ENCODE measurements at regions not wholly inside any gene's neighbourhood (a gene's known extent, or its start where the extent isn't known, plus 50 kb on each side); places are given as distances from the start of the nearest gene placed in this dataset.

GRCh38 chr6:21375151-21376116 is 218.1 kb upstream of the SOX4 start:
- CTCF ChIA-PET = no interaction called here
- Histone ChIP-seq H3K9ac (ENCODE audit: low read length) (no peak overlapping the region), H3K36me3 (ENCODE audit: low read depth, low read length) (no peaks in the 10 kb centered on the region), H3K9me2 (replicated peaks; ENCODE audit: low read length) (no peaks in the 10 kb centered on the region), H3K4me2 (ENCODE audit: low read length) (no peak overlapping the region), H3K4me3 (ENCODE audit: low read length) (no peak overlapping the region), H3K27me3 (ENCODE audit: low read length) (no peaks in the 10 kb centered on the region), H3K4me1 (ENCODE audit: insufficient read depth, low read length) (peaks cover 9% of the 10 kb centered on the region), H4K20me1 (ENCODE audit: low read length) (no peaks in the 10 kb centered on the region), H2AFZ (ENCODE audit: low read length) (no peak overlapping the region), H3K27ac (ENCODE audit: low read length) (no peak overlapping the region), H3K79me2 (ENCODE audit: low read length) (no peaks in the 10 kb centered on the region), H3F3A (ENCODE audit: low read length, unreplicated experiment) (no peaks in the 10 kb centered on the region), H3K9me3 (ENCODE audit: low read length) (no peaks in the 10 kb centered on the region)
- no peak for DNase-seq
- no peak for TF ChIP-seq CTCF (conservative IDR thresholded peaks at IDR 0.05; ENCODE audit: low read depth, low read length)
- TF ChIP-seq EZH2 (IDR thresholded peaks at IDR 0.05; ENCODE audit: low read length, unreplicated experiment) = no peak
- no peak for TF ChIP-seq EZH2phosphoT487 (IDR thresholded peaks at IDR 0.05; ENCODE audit: borderline replicate concordance, low read length)
- no TSS peak for BruUV-seq (replicated peaks)
- intact Hi-C loops (cut with micrococcal nuclease) = no loop called here
- POLR2A ChIA-PET (ENCODE audit: unreplicated experiment) = no interaction called here
- no peak for ATAC-seq

- H3K9me2 ChIP-seq (replicated peaks; ENCODE audit: low read length) = no peaks in the 10 kb centered on the region
- H3K9me3 ChIP-seq (ENCODE audit: low read length) = no peaks in the 10 kb centered on the region
- H3K4me1 ChIP-seq (ENCODE audit: insufficient read depth, low read length) = peaks cover 17% of the 10 kb centered on the region
- CTCF ChIA-PET = no interaction called here
- TF ChIP-seq EZH2phosphoT487 (IDR thresholded peaks at IDR 0.05; ENCODE audit: borderline replicate concordance, low read length) = no peak
- TF ChIP-seq EZH2 (IDR thresholded peaks at IDR 0.05; ENCODE audit: low read length, unreplicated experiment) = no peak
- TF ChIP-seq CTCF (conservative IDR thresholded peaks at IDR 0.05; ENCODE audit: low read depth, low read length) = no peak
- DNase-seq (no peak), ATAC-seq (no peak)
- H3K27me3 ChIP-seq (ENCODE audit: low read length) = no peaks in the 10 kb centered on the region
- no peaks in the 10 kb centered on the region for H3K79me2 ChIP-seq (ENCODE audit: low read length)
- H3K36me3 ChIP-seq (ENCODE audit: low read depth, low read length) = no peaks in the 10 kb centered on the region
- no peak overlapping the region for H3K4me2 ChIP-seq (ENCODE audit: low read length)
- H4K20me1 ChIP-seq (ENCODE audit: low read length) = no peaks in the 10 kb centered on the region
- H2AFZ ChIP-seq (ENCODE audit: low read length) = no peak overlapping the region
- no peaks in the 10 kb centered on the region for H3F3A ChIP-seq (ENCODE audit: low read length, unreplicated experiment)
- intact Hi-C loops (cut with micrococcal nuclease) = no loop called here
- BruUV-seq (replicated peaks) = no TSS peak
- POLR2A ChIA-PET (ENCODE audit: unreplicated experiment) = no interaction called here
- H3K4me3 ChIP-seq (ENCODE audit: low read length) = no peak overlapping the region
- H3K9ac ChIP-seq (ENCODE audit: low read length) = no peak overlapping the region
- H3K27ac ChIP-seq (ENCODE audit: low read length) = no peak overlapping the region
Measured at GRCh38 chr6:21377356-21377755, 216.2 kb upstream of the SOX4 start.
